ENCODE measurements at regions not wholly inside any gene's neighbourhood (a gene's known extent, or its start where the extent isn't known, plus 50 kb on each side); places are given as distances from the start of the nearest gene placed in this dataset.
"Not testable (repeated sequence)": the region's sequence is repeated elsewhere in the genome, so short reads cannot be mapped to it uniquely, and the experiment has no call there.

DNA sequence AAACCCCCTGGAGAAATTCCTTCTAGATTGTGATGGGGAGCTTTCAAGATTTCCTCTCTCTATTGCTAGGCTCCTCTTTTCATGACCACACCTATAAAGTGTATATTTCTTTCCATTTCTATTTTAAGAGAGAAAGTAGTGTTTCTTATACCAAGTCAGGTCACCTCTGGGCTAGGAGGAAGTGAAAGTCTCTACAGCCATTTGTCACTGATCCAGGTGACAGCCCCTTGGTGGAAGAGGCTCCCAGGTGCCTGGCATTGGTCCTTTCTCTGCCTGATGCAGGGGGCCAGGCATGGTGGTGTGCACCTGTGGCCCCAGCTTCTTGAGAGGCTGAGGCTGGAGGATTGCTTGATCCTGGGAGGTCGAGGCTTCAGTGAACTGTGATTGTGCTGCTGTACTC, 64.7 kb downstream of the DHCR7 start:
- DNase-seq, result no peak

DNA sequence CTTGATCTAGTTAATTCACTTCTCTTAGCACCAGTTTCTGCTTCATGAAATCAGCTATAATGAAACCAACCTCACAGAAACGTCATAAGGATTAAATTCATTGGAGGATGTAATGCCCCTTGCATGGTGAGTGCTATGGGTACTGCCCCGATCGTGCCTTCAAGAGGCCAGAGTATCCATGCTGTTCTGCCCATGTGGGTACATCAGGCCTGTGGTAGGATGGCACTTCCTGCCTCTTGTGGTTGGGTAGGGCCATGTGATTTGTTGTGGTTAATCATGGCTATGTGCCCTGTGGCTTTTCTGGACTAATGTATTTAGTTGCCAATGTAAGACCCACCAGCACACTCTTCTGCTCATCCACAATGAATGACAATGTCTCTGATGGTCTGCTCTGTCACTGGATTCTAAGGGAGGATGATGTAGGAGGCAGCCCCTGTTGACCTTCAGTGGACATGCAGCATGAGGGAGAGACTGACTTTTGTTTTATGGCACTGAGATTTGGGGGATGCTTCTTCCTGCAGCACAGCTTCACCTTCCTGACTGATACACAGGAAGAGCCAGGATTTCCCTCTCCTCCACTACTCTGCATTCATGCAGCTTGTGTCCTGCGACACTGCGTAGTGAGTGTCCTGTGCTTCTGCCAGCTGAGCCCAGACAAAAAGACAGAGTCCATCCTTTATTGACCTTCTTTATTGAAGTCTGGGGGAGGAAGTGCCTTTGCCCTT, 66.2 kb downstream of the DHCR7 start:
- DNase-seq, result no peak

DNA sequence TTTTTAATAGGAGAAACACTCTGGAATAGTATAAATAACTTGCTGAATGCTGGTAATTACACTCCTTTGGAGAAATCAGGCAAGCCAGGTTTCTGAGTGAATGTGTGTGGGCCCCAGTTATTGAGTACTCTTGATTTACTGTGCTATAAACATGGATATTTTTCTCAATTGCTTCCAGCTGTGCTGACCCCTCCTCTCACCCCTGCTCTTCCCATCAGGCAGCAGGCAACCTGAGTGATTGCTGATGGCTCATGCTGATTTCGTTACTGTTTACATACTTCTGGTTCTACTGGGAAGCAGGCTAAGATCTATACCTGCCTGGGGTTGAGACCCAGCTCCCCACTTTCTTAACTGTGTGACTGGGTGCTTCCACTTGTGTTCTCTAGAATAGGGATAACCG, 68.5 kb downstream of the DHCR7 start:
- no peak for DNase-seq

DNA sequence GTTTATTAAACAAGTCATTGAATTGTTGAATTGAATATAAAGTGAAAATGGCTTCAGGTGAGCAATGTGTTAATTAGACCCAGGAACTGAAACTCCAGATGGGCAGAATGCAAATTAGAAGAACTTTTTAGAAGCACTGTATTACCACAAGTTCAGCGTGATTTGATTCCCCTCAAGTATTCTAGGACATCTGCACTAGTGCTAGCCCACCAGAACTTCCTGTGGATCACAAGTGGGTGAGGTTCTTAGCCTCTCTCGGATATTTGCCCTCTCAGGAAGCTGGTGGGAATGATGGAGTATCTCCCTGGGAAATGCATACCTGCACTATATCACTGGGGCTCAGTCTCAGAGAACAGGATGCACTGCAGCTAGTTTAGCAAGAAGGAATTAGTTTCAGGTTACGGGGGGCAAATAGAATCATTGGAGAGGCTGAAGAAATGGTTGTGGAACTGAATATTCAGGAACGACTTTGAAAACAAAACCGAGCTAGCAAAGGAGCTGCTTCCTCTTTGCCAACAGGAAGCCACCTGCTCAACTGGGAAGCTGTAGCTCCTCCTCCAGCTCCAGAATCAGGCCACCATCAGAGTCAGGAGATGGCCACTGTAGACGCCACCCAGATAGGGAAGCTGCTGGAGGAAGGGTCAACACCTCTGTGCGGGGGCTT, 74.3 kb downstream of the DHCR7 start:
- no peak for DNase-seq

DNA sequence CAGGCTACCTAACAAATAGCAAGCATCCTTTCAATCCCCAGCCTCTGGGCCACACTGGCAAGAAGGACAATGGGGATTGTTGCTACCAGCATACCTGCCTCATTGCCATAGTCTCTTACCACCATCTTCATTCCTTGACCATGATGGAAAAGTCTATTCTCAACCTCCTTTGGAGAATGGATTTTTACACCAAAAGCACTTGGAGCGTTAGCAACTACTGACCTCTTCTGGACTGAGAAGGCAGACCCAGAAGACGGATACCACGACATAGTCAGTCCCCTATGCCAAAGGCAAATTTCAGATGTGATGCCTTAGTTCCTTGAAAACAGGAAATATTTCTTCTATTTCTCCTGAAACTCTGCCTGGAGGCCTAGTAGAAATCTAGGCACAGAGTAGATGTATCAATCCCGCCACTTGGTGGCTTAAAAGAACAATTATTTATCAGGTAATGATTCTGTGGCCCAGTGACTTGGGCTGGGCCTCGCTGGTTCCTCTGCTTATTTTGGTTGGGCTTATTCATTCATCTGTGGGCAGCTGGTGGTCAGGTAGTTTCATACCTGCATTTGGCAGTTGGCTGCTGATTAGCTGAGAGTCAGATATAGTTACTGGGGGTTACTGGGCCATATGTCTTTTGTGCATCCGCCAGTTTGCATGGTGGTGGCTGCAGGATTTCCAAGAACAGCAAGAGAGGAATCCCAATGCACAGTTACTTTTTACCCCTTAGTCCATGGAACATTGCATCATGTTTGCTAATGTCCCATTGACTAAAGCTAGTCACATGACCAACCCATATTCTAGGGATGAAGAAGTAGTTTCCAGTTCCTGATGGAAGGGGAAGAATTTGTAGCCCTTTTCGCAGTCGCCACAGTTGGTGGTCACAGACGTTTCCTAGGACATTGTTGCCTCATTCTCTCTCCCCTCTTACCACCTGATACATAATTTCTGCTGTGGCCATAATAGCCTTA, 75.2 kb downstream of the DHCR7 start:
- no peak for DNase-seq

DNA sequence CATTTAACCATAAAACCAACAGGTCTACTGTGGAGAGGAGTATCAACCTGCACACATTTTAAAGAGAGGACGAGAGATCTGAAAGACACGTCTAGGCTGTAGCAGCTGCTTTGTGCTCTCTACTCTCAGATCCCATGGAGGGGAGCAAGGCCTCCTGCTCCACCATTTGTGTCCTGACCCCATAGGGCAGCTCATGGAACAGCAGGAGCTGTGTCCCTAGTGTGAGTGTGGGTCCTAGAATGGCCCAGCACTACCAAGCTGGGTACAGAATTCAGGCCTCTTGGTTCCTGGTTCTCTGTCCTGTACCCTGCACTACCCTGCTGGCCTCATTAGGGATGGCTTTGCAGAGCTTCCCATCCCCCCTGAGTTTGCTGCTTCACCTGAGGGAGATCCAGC, 76.5 kb downstream of the DHCR7 start:
- no peak for DNase-seq

DNA sequence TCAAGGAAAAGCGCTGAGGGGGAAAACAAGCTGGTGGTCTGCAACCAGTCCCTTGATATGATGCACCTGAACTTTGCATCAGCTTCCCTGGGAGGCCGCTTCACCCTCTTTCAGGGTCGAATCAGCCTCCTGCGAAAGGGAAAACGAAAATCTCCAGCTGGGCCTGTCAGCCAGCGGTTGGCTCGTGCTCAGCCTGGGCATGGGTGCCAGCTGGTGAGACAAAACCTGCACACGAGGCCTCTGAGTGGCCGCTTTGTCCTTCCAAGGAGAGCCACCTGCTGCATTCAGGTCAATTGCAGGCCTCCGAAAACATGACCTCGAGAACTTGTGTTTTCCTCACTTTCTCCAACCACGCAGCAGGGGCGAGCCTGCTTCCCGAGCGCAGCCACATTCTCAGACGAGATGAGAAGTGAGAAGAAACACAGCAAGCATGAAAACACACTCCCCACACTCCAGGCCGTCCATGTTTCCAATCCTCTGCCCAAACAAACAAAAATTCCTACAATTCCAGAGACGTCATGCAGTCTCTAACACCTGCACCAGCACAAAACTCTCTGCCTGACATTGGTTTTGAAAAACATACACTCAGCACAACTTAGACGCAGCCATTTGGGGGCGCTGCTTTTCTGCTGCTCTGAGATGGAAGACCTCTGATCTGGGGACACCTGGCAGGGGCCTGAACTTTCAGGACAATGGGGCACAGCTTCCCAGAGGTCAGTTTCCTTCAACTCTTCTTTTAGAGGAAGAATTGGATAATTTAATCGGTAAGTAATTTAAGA, 77.1 kb downstream of the DHCR7 start:
- DNase-seq, result no peak

DNA sequence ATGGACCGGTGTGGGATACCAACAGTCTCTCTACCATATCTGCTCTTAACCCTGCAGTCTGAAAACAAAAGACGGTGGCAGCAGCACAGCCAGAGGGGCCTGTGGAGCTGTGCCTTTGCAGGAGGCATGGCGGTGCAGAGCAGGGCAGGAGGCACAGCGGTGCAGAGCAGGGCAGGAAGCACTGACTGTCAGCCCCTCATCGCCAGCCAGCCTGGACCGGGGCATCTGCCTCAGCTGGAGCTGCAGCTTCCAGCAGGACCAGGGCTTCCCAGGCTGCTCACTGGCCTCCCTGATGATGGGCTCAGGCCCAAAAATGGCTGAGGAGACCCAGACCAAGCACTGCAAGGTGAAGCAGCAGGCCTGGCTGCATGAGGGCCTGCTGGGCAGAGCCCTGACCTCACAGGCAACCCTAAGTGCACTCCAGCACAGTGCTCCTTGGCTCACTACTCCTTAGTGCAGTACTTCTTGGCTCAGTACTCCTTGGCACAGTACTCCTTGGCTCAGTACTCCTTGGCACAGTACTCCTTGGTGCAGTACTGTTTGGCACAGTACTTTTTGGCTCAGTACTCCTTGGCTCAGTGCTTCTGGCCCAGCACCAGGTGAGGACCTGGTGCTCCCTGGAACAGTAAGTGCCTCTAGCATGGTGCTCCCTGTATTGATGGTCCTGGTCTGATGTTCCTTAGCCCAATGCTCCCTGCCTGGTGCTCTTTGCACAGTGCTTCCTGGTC, 78.0 kb downstream of the DHCR7 start:
- no peak for DNase-seq

DNA sequence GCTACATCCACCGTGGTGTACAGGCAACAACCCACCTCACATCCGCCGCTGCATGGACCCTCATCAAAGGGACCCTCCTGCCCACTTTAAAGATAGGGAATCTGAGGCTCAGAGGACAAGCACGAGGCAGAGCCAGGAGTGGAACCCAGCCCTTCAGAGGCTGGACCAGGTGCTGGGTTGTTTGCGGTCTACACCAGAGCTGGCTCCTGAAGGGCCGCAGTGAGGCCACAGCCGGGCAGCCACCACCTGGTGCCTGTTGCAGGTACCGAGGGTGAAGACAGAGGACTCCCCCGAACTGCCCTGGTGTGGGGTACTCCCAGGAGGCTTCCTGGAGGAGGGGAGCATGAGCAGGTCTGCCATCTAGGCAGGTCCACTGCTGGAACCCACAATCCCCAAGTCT, 78.8 kb downstream of the DHCR7 start:
- DNase-seq, result no peak

DNA sequence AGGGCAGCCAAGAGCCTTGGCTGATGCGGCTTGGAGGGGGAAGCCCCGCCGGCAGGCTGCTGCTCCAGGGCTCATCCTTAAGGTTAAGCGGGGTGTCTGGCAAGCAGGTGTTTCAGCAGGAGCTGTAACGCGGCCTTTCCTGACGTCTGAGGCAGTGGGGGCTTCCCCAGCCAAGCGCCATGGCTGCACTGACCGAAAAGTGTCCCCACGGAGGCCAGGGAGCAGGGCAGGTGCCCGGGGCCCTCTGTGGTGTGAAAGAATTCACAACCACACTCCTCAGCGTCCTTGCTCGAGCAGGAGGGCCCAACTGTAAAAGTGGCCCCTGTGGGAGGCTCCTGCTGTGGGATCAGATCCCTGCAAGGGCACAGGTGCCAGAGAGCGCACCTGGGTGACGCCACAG, 79.2 kb downstream of the DHCR7 start:
- DNase-seq, result no peak

DNA sequence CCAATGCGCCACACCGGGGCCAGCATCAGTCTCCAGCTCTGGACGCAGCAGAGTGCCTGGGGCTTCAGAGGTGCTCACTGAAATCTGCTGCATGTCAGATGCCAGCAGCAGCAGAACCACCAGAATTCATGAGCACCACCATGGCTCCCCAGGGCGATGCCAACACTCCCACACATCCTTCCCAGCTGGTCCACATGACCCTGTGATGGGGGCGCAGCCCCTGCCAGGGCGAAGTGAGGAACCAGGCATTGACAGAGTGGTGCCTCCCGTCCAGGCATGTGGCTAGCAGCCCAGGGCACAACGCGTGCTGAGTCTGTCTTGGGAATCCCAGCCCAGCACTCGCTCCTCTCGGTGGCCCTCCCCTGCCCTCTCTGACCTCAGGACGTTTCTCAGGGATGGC, 80.4 kb downstream of the DHCR7 start:
- no peak for DNase-seq

DNA sequence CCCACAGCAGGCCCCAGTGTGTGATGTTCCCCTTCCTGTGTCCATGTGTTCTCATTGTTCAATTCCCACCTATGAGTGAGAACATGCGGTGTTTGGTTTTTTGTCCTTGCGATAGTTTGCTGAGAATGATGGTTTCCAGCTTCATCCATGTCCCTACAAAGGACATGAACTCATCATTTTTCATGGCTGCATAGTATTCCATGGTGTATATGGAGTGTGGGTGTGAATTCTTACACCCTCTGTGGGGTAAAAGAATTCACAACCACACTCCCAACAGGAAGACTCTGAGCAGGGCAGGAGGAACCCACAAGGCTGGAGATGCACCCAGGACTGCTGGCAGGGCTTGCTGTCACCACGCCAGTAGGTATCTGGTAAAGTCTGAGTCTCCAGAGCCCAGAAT, 80.9 kb downstream of the DHCR7 start:
- DNase-seq, result not testable (repeated sequence)

DNA sequence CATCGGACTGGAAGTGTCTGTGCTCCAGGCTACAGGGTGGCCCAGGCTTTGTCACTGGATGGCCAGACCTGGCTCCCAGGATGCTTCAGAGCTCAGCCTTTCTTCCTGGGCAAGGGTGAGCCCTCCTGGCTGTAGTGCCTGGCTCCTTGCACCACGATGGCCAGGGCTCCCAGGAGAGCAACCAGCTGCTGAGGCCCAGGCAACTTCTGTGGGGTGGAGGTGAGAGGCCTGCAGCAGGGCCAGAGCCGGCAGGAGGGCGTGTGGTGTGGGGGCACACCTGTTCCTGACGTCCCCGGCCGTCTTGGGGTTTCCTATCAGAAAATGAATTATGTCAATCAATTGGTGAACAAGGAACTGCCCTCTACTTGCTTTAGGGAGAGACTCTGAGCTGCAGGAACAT, 82.1 kb downstream of the DHCR7 start:
- DNase-seq, result no peak

DNA sequence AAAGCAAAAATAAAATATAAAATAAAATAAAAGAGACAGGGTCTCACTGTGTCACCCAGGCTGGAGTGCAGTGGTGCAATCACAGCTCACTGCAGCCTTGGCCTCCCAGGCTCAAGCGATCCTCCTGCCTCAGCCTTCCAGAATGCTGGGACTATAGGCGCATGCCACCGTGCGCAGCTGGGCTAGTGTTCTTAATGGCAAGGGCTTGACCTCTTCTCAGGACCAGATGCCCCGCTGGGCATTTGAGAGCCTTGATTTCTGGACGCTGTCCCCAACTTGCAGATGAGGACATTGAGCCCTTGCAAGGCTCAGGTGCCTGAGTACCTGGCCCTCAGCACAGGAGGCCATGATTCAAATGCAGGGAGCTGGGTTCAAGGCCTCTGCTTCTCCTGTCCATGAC, 82.6 kb downstream of the DHCR7 start:
- no peak for DNase-seq

DNA sequence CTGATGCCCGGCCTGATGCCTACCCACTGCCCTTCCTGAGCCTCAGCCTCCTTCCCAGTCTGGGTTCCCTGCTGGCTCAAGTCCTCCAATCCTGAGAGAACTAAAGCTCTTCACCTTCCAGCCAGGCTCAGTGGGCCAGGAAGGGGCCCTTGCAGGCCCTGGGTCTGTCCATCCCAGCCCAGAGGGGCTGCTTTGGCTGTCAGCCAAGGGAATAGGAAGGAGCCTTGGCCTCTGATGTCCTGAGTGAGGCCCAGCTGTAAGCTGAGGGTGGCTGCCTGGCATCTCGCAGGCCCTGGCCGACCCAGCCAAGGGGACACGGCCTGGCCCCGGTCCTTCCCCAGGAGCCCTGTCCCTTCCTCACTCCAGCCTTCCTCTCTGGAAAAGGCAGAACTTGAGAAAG, 83.4 kb downstream of the DHCR7 start:
- DNase-seq, result no peak

DNA sequence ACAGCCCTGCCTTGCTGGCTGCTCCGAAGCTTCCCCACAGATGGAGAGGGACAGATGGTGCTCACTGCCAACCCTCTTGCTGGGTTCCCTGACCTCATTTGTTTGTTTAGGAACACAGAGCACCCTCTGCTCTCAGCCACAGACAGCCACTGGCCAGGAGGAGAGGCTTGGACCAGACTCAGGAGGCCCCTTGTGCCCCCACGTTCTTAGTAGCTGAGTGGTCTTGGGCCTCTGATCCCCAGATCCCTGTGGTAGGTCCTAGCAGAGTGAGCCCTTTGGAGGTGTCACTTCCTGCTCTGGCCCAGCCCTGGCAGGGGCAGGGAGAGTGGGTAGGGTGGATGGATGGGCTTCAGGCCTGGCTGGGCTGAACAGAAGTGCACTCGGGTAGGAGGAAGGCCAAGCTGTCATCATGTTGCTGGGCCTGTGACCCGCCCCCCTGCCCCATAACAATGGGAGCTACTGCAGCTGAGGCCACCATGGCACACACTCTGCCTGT, 84.0 kb downstream of the DHCR7 start:
- no peak for DNase-seq

DNA sequence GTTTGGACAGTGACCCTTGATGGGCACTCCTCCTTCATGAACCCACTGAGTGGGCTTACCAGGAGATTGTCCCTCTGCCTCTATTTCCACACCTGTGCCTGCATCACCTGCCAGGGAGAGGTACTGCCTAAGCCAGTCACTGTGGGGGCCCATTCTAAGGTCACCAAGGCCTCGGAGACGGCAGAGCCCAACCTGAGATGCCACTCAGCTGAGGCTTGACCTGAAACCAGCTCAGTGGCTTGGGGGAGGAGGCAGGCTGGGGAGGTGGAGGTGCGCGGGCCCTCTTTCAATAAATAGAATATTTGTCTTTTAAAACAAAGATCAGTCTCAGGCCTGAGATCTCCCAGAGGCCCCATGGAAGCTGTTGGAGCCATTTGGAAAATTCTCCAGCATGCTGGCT, 84.5 kb downstream of the DHCR7 start:
- no peak for DNase-seq

DNA sequence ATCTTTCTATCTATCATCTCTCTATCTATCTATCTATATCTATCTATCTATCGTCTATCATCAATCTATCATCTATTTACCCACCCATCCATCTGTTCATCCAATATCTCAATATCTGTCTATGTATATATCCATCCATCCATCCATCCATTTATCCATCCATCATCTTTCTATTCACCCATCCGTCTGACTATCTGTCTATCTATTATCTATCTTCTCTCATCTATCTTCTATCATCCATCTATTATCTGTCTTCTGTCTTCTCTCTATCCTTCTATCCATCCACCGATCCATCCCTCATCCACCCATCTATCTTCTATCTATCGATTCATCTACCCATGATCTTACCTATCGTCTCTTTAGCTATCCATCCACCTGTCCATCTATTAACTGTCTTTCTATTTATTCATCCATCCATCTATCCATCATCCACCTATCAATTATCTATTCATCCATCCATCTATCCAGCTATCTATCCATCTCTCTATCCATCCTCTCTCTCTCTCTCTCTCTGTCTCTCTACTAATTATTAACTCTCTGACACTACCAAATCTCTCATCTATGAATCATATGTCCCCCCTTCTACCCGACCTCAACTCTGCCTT, 89.1 kb downstream of the DHCR7 start:
- DNase-seq, result no peak

DNA sequence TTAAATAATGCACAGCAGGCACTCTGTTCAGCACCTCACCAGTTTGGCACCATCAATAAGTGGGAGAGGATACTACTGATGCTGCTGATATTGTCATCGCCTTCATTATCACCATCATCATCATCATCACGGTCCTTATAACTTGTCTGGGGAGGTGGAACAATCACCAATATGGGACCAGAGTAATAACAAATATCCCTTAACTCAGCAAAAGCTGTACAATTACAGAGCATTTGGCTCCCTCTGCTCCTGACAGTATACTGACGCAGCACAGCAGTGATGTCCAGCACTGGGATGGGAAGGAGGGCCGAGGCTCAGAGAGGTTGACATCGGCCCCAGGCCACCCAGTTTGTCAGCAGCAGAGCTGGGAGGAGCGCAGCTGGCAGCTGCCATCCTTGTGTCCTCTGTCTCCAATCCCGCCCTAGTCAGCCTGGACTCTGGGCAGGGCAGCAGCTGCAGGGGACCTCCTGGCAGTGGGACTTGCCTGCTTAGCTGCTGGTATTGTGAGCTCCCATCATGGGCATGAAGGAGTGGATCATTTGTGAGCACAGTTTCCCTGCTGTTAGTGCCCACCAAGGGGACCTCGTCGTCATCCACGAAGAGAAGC, 90.0 kb downstream of the DHCR7 start:
- DNase-seq, result no peak

DNA sequence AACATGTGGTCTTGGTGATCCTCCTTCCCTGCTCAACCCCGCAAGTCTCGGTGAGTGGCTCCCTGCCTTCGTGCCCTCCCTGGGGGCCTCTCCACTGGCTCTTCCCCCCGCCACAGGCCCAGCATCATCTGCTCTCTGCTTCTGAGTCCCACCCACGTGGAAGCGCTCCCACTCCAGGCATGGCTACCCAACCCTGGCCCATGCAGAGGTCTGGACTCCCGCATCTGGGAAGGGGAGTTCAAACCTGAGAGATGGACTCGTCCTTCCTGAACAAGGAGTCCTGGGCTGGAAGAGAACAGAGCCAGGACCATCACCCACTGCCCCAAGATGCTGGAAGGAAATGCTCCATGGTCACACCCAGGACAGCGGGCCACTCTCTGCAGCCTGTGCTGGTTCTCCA, 90.8 kb downstream of the DHCR7 start:
- no peak for DNase-seq

DNA sequence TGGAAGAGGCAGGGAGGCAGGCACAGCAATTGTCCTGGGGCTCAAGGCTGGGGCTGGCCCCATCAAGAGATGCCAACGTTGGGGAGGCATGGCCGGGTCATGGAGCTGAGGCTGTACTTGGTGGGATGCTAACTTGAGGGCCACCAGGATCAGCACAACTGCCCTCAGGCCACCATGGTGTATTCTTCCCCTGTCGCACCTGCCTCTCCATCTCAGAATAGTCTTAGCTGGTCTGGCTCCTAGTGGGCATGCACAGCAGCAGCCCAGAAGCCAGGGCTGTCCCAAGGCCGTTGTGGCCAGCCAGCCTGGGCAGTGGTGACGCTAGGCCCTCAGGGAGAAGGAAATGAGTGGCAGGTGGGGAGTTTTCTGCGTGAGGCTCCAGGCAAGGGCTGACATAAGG, 91.3 kb downstream of the DHCR7 start:
- DNase-seq, result no peak
